ENCODE measurements at regions not wholly inside any gene's neighbourhood (a gene's known extent, or its start where the extent isn't known, plus 50 kb on each side); places are given as distances from the start of the nearest gene placed in this dataset.

- BruUV-seq (replicated peaks) = no TSS peak
- Histone ChIP-seq H3K27me3 (replicated peaks; ENCODE audit: control insufficient read depth, insufficient read depth, low read length) (no peaks in the 10 kb centered on the region), H3K4me3 (ENCODE audit: low read depth, low read length) (no peak overlapping the region), H3K4me1 (no peaks in the 10 kb centered on the region), H3K36me3 (ENCODE audit: control insufficient read depth, insufficient read depth, low read length) (no peaks in the 10 kb centered on the region), H3K9me3 (no peaks in the 10 kb centered on the region)
- TF ChIP-seq CTCF (IDR thresholded peaks at IDR 0.05; ENCODE audit: insufficient read depth in 1 of 2, low read depth in 1 of 2, low read length in 1 of 2, severe bottlenecking in 1 of 2, unreplicated experiment in 1 of 2) = no peak
- H3K27me3 Mint-ChIP-seq (ENCODE audit: insufficient read depth, unreplicated experiment) = no peaks in the 10 kb centered on the region
- CTCF ChIA-PET = no interaction called here
- DNase-seq = no peak
- H3K27ac Mint-ChIP-seq (ENCODE audit: unreplicated experiment) = no peak overlapping the region
- H3K4me3 Mint-ChIP-seq (ENCODE audit: unreplicated experiment) = no peak overlapping the region
- intact Hi-C loops (cut with micrococcal nuclease; ENCODE audit: unreplicated experiment) = no loop called here
- H3K36me3 Mint-ChIP-seq (ENCODE audit: insufficient read depth, unreplicated experiment) = no peaks in the 10 kb centered on the region
- H3K4me1 Mint-ChIP-seq (ENCODE audit: low read depth, unreplicated experiment) = no peaks in the 10 kb centered on the region
- H3K9me3 Mint-ChIP-seq (ENCODE audit: unreplicated experiment) = peaks cover 11% of the 10 kb centered on the region
- POLR2A ChIA-PET = no interaction called here
Measured at GRCh38 chr5:25387953-25388352, 743.2 kb upstream of the CDH10 start.

- H3K36me3 Mint-ChIP-seq (ENCODE audit: insufficient read depth, unreplicated experiment) = no peaks in the 10 kb centered on the region
- H3K9me3 Mint-ChIP-seq (ENCODE audit: unreplicated experiment) = peaks cover 34% of the 10 kb centered on the region
- Histone ChIP-seq H3K36me3 (ENCODE audit: control insufficient read depth, insufficient read depth, low read length) (no peaks in the 10 kb centered on the region), H3K4me3 (ENCODE audit: low read depth, low read length) (no peak overlapping the region), H3K9me3 (no peaks in the 10 kb centered on the region), H3K4me1 (no peaks in the 10 kb centered on the region), H3K27me3 (replicated peaks; ENCODE audit: control insufficient read depth, insufficient read depth, low read length) (no peaks in the 10 kb centered on the region)
- POLR2A ChIA-PET = no interaction called here
- CTCF ChIA-PET = no interaction called here
- no TSS peak for BruUV-seq (replicated peaks)
- H3K4me3 Mint-ChIP-seq (ENCODE audit: unreplicated experiment) = no peak overlapping the region
- TF ChIP-seq CTCF (IDR thresholded peaks at IDR 0.05; ENCODE audit: insufficient read depth in 1 of 2, low read depth in 1 of 2, low read length in 1 of 2, severe bottlenecking in 1 of 2, unreplicated experiment in 1 of 2) = no peak
- no peak overlapping the region for H3K27ac Mint-ChIP-seq (ENCODE audit: unreplicated experiment)
- no peaks in the 10 kb centered on the region for H3K27me3 Mint-ChIP-seq (ENCODE audit: insufficient read depth, unreplicated experiment)
- intact Hi-C loops (cut with micrococcal nuclease; ENCODE audit: unreplicated experiment) = no loop called here
- no peaks in the 10 kb centered on the region for H3K4me1 Mint-ChIP-seq (ENCODE audit: low read depth, unreplicated experiment)
- no peak for DNase-seq
Measured at GRCh38 chr5:25362799-25363198, 718.0 kb upstream of the CDH10 start.

- no peak overlapping the region for H3K4me3 ChIP-seq (ENCODE audit: low read depth, low read length)
- Mint-ChIP-seq H3K9me3 (ENCODE audit: unreplicated experiment) (peaks cover 25% of the 10 kb centered on the region), H3K4me1 (ENCODE audit: low read depth, unreplicated experiment) (no peaks in the 10 kb centered on the region), H3K27me3 (ENCODE audit: insufficient read depth, unreplicated experiment) (no peaks in the 10 kb centered on the region), H3K36me3 (ENCODE audit: insufficient read depth, unreplicated experiment) (no peaks in the 10 kb centered on the region), H3K27ac (ENCODE audit: unreplicated experiment) (no peak overlapping the region), H3K4me3 (ENCODE audit: unreplicated experiment) (no peak overlapping the region)
- no peak for TF ChIP-seq CTCF (IDR thresholded peaks at IDR 0.05; ENCODE audit: insufficient read depth in 1 of 2, low read depth in 1 of 2, low read length in 1 of 2, severe bottlenecking in 1 of 2, unreplicated experiment in 1 of 2)
- BruUV-seq (replicated peaks) = no TSS peak
- H3K9me3 ChIP-seq = no peaks in the 10 kb centered on the region; the same call in 1 of the 2 replicates
- intact Hi-C loops (cut with micrococcal nuclease; ENCODE audit: unreplicated experiment) = no loop called here
- CTCF ChIA-PET = no interaction called here
- DNase-seq = no peak
- POLR2A ChIA-PET = no interaction called here
- H3K36me3 ChIP-seq (ENCODE audit: control insufficient read depth, insufficient read depth, low read length) = no peaks in the 10 kb centered on the region
- H3K4me1 ChIP-seq = no peaks in the 10 kb centered on the region
- H3K27me3 ChIP-seq (replicated peaks; ENCODE audit: control insufficient read depth, insufficient read depth, low read length) = no peaks in the 10 kb centered on the region
Measured at GRCh38 chr5:25358919-25359318, 714.1 kb upstream of the CDH10 start.
